Epidermal melanocyte (primary cell): ENCODE measurements at regions not wholly inside any gene's neighbourhood (a gene's known extent, or its start where the extent isn't known, plus 50 kb on each side); places are given as distances from the start of the nearest gene placed in this dataset.

Experiments used
- DNase-seq: peaks from one replicate; pipeline ENCODE4 v3.0.0; 2011; ENCODE audit warnings: low spot score; ENCODE audit not compliant: insufficient read length

- DNase-seq = no peak
These were observed 51.4 kb upstream of the KANK4 start for GRCh38 chr1:62370594-62370993.

DNA sequence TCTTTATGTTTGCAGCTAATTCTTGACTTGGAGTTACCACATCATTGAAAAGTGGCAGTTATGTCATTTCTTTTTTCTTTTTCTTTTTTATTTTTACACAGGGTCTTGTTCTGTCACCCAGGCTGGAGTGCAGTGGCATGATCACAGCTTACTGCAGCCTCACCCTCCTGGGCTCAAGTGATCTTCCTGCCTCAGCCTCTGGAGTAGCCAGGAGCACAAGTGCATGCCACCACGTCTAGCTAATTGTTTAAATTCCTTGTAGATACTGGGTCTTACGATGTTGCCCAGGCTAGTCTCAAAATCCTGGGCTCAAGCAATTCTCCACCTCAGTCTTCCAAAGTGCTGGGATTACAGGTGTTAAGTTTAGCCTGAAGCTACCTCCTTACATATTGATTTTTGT lies 52.1 kb upstream of the KANK4 start:
- DNase-seq = no peak

DNA sequence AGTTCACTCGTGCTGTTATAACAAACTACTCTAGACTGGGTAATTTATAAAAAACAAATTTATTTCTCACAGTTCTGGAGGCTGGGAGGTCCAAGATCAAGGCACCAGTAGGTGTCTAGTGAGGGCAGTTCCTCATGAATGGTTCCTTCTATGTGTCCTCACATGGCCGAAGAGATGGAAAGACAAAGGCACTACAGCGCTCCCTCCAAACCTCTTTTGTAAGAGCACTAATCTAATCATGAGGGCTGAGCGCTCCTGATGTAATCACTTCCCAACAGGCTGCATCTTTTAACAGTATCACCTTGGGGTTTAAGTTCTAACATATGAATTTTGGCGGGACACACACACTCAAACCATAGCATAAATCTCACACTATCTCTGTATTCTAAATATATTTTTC lies 54.0 kb upstream of the KANK4 start:
- DNase-seq = no peak

GRCh38 chr1:62377043-62377562 lies 57.9 kb upstream of the KANK4 start:
- DNase-seq = no peak

DNA sequence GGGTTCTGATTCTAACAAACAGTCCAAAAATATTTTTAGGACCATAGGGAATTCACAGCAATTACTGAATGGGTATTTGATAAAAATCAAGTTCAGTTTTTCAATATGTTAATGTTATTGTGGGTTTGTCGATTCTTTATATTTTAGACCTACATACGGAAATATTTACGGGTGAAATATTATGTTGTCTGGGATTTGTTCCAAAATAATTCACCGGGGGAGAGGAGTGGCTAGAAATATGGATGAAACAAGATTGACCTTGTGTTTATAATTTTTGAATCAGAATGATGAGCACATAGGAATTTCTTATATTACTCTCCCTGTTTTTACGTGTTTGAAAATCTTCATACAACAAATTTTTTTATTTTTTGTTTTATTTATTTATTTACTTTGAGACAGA lies 56.7 kb upstream of the USP1 start:
- no peak for DNase-seq

GRCh38 chr1:62381831-62382657 lies 54.8 kb upstream of the USP1 start:
- no peak for DNase-seq

DNA sequence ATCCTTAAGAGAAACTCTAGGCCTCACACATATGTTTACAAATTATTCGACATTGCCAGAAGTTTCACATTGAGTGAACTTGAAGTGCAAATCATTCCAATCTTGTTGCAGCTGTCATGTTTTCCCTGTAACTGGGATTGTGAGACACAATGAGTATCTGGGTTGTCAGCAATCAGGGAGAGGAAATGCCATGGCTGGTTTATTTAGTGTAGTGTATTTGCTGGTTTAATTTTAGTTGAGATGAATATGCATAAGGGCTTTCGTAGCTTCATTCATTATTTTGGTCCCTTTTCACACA lies 54.2 kb upstream of the USP1 start:
- DNase-seq = no peak

DNA sequence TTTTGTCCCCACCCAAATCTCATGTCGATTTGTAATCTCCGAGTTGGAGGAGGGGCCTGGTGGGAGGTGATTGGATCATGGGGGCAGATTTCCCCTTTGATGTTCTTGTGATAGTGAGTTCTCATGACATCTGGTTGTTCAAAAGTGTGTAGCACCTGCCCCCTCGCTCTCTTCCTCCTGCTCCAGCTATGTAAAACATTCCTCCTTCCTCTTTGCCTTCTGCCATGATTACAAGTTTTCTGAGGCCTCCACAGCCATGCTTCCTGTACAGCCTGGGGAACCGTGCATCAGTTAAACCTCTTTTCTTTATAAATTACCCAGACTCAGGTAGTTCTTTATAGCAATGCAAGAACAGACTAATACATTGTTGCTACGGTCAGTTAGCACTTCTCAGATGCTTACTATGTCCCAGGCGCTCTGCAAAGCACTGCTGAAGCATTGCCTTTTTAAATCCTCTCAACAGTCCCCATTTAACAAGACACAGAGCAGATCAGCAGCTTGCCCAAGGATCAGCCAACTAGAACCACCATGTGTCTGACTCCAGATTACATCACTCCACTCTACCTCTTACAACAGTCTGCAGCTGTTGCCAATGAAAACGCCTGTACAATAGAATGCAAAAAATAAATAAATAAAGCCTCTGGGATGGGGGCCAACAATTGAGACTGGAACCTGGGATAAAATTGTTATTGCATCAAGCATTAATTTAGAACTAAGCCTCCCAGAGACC lies 52.4 kb upstream of the USP1 start:
- peak; percentile 65 for DNase-seq

GRCh38 chr1:62385923-62386322 lies 50.9 kb upstream of the USP1 start:
- no peak for DNase-seq

DNA sequence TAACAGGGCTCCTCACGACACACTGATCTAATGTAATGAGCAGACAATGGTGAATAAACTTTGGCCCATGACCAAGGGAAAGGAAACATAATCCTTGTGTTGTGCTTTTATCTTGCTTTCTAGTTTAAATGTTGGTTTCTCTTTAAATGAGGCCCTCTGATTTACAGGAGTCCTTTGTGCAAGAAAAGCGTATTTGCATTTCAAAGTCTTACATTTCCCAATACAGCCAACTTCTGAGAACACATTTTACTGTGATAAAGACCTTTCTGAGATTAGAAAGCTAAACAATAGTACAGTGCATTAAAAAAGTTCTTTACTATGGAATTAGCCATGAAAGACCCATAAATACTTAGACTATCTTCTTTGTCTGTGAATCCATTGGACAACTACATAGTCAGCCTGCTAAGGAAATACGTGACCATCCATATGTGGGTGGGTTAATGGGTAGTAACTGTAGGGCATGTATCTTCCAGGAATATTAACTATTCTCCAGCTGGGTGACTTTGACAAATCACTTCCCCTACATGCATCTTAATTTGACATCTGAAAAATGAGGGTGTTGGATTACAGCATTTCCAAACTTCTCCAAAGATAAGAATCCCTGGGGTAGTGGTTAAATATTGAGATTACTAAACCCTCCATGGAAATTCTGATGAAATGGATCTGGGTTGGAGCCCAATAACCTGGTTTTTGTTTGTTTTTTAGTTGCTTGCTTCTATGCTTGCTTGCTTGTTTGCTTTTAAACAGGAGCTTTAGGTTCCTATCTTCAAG lies 50.3 kb upstream of the USP1 start:
- no peak for DNase-seq
